ENCODE measurements at regions not wholly inside any gene's neighbourhood (a gene's known extent, or its start where the extent isn't known, plus 50 kb on each side); places are given as distances from the start of the nearest gene placed in this dataset.
"Not testable (repeated sequence)": the region's sequence is repeated elsewhere in the genome, so short reads cannot be mapped to it uniquely, and the experiment has no call there.

- DNase-seq: not testable (repeated sequence)
Measured at GRCh38 chr14:106184771-106185170, 658.4 kb downstream of the TMEM121 start.

DNA sequence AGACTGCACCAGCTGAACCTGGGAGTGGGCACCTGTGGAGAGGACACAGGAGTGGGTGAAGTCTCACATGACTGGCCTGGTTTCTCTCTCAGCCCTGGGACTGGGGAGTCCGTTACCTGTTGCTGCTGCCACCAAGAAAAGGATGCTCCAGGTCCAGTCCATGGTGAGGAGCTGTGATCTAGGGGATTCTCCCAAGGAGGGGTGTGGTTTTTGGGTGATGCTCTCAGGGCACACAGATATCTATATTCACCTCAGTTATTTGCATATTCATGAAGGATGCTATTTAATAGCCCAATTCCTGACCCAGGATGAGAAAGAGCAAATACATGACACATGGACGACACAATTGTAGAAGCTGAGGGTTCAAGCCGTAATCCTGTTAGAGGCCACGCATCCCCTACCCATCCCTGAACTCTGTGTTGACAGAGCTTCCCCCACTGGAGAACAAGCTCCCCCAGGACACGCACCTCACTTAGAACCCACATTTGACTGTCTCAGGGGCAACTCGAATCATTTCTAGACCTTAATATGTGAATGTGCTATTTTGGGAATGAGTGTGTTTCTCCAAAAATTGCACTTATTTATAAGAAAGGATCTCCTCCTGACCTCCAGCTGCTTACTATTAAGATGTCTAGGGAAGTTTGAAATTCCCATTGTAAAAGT is 658.9 kb downstream of the TMEM121 start:
- not testable (repeated sequence) for DNase-seq

DNA sequence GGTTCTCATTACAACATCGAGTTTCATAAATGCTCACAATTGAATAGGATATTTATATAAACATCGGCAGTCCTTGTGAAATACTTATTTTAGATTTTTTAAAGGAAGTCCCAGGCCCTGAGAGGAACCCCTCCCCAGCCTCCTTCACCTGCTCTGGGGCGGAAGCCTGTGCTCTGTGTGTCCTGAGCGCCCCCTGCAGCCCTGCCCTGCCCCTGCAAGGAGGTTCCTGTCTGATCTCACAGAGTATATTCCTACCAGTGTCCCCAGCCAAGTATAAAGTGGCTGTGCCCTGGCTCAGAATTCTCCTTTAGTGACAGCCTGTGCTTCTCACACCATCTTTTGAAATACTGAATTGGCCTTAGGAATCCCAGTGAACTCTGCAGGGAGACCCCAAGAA is 659.5 kb downstream of the TMEM121 start:
- DNase-seq: no peak

DNA sequence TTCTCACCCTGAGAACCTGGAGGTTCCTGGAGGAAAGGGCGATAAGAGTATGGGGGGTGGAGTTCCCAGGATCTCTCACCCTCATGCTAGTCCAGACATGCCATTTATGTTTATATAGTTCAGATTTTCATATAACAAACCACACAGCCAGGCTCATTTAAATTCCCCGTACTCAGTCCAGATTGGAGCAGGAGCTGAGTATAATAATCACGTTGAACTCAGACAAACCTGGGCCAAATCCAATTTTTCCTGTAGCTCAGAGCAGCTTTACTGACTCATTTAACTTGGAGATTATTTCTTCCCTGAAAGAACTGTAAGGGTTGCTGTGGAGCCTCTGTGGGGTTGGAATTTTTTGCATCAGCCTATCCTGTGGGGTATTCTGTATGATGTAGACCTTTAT is 660.8 kb downstream of the TMEM121 start:
- no peak for DNase-seq

- not testable (repeated sequence) for DNase-seq
Measured at GRCh38 chr14:106192701-106193100, 666.3 kb downstream of the TMEM121 start.

DNA sequence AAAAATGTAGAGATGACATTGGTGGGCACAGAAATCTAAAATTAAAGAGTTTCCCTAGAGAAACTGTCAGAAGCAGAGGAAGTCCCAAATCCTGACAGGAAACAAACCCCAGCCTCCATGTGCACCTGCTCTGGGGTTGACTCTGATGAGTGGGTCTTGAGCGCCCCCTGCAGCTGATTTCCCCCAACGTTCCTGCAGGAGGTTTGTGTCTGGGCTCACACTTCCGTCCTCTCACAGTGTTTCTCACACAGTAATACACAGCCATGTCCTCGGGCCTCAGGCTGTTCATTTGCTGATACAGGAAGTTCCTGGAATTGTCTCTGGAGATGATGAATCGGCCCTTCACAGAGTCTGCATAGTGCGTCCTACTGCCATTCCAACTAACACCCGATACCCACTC is 670.1 kb downstream of the TMEM121 start:
- DNase-seq: not testable (repeated sequence)

- DNase-seq: not testable (repeated sequence)
Measured at GRCh38 chr14:106197264-106197663, 670.9 kb downstream of the TMEM121 start.

DNA sequence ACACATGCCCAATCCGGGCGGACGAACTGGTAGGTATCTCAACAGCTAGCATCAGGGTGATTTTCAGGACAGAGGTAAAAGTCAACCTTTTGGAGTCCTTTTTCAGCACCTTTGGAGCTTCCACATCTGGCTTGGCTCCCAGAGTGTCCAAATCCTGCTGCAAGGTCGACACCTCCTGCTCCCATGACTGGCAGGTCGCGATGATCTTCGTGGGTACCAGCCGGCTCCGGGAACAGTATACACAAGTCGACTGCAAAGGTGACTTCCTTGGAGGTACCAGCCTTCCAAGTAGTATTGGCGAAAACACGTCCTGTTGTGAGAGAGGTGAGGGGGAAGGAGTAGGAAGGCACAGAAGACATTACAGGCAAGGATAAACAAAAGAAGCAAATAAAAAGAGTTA is 672.7 kb downstream of the TMEM121 start:
- DNase-seq: no peak

DNA sequence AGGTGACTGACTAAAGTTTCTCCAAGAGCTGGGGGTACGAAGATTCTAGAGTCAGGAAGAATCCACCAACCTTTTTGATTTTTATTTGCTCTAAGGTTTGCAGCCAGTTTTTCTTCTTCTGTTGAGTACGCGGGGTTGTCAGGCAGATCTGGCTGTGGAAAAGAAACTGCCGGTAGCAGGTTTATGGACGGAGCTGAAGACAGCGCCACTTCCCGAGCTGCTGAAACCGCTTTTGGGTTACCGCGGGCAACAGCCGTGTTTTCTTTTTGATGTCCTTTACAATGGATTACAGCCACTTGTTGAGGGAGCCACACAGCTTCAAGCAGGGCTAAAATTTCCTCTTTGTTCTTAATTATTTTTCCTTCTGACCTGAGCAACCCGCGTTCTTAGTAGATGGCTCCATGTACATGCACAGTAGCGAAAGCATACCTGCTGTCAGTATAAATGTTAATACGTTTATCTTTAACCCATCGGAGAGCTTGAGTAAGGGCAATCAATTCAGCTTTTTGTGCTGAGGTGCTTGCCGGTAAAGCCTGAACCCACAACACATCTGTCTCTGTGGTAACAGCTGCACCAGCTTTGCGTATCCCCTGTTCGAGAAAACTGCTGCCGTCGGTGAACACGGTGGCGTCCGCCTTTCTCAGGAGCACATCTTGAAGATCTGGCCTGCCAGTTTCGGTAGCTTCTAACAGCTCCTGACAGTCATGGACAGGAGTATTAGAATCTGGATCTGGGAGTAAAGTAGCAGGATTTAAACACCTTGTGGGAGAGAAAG is 674.3 kb downstream of the TMEM121 start:
- DNase-seq: no peak

DNA sequence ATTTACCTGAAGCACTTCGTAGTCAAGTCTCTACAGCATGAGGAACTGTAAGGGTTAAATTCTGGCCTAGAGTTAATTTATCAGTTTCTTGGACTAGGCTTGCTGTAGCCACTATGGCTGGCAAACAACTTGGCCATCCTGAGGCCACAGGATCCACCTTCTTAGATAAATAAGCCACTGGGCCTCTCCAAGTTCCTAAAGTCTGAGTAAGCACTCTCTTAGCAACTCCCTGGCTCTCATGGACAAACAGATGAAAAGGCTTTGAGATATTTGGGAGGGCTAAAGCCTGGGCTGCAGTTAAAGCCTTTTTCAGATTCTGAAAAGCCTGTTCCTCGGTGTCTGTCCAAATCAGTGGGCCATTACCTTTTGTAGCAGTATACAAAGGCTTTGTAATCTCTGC is 675.0 kb downstream of the TMEM121 start:
- no peak for DNase-seq

GRCh38 chr14:106203438-106203837 is 677.1 kb downstream of the TMEM121 start:
- no peak for DNase-seq

DNA sequence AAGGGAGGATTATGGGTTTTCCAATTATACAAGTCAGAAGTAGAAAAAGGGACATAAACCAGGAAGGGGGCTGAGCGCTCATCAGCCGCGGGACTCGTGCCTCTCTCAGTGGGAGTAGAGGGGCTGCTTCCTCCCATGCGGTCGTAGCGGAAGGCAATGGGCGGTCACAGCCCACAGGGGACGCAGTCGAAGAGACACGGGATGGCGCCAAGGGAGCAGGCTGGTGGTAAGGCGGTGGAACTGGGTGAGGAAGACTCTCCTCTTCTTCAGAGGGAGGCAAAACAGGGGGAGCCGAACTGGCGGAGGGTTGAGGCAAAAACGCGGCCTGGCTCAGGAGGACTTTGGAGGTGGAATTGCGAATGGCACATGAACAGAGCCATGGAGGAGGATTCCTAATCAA is 677.7 kb downstream of the TMEM121 start:
- no peak for DNase-seq

DNA sequence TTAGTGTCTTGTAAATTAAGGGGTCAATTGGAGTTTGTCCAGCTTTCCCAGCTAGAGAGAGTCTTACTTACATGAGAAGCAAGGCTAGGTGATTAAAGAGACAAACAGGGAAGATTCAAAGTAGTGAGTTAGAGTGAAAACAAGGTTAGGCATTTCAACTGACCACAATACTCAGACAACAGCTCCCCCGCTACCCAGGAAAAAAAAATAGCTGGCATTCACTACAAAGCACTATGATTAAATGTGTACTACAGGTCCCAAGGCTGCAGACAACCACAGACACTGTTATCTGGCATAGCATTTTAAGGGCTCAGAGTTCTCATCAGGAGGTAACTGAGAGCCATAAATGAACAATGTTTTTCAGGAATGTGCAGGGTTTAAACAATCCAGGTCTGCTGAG is 680.9 kb downstream of the TMEM121 start:
- DNase-seq: no peak

DNA sequence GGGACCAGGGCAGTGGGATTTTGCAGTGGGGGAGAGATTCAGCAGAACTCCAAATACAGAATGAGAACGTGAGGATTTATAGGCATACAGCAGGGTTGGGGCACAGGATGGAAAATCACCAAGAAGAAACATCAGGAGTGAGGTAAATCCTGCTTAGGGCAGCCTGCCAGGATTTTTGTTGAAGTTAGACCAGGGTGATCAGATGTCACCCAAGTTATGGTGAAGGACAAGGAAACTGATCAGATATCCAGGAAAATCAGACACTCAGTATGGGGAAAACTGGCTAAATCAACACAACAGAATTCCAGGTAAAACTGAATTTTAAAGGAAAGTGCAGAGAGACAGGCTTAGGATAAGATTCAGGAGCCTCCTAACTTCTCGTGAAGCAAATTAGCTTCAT is 682.4 kb downstream of the TMEM121 start:
- DNase-seq: no peak

DNA sequence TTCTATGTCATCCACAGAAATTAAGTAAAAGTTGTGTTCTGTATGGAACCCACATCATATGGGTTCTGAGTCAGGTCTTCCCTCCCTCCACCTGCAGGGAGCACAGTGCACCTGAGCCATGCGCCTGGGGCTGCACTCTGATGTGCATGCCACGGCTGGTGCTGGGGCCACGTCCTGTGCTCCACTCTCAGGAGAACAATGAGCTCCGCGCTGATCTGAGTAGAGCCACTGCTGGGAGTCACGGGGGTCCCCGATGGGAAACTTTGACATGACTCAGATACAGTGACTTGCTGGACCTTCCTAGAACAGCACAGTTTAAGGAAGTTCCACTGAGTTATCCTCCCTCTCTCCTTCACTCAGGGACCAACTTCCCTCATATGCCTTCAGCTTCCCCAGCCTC is 683.4 kb downstream of the TMEM121 start:
- no peak for DNase-seq

GRCh38 chr14:106210650-106211049 is 684.3 kb downstream of the TMEM121 start:
- no peak for DNase-seq

- DNase-seq: no peak
Measured at GRCh38 chr14:106211334-106211900, 685.0 kb downstream of the TMEM121 start.

- no peak for DNase-seq
Measured at GRCh38 chr14:106215229-106215628, 688.8 kb downstream of the TMEM121 start.

GRCh38 chr14:106216679-106217078 is 690.3 kb downstream of the TMEM121 start:
- no peak for DNase-seq

- DNase-seq: no peak
Measured at GRCh38 chr14:106218174-106218573, 691.8 kb downstream of the TMEM121 start.

GRCh38 chr14:106222311-106222710 is 695.9 kb downstream of the TMEM121 start:
- DNase-seq: no peak

DNA sequence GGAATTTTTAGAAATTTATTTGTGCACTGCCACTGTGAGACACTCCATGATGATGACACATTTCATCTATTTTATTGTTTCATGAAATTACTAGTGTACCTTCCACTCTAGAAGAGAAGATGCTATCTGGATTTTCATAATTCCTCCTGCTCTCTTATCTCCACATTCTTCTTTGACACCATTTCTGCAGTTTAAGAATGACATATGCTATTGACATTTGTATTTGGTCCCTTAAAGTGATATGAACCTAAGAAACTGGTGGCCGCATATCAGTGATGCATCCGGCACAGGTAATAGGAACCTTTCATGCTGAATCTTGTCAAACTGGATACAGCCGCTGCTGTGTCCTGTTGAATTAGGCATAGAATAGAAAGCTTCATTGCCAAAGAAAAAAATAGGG is 696.3 kb downstream of the TMEM121 start:
- no peak for DNase-seq

DNA sequence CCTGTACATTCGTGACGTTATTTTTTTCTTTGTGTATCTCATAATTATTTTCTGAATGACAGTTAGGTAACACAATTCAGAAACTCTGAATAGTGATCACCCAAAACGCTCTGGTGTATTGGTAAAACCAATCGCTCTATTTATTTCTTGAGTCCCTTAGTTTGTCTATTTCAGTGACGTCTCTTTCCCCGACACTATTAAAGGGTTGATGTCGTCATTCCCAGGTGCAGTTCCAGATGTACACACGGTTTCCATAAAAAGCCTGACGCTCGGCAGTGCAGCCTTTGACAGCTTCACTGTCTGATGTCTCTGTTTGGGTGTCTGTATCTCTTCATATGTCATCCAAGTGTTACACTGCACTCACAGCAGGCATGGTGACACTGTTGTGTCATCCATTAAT is 701.4 kb downstream of the TMEM121 start:
- DNase-seq: no peak

DNA sequence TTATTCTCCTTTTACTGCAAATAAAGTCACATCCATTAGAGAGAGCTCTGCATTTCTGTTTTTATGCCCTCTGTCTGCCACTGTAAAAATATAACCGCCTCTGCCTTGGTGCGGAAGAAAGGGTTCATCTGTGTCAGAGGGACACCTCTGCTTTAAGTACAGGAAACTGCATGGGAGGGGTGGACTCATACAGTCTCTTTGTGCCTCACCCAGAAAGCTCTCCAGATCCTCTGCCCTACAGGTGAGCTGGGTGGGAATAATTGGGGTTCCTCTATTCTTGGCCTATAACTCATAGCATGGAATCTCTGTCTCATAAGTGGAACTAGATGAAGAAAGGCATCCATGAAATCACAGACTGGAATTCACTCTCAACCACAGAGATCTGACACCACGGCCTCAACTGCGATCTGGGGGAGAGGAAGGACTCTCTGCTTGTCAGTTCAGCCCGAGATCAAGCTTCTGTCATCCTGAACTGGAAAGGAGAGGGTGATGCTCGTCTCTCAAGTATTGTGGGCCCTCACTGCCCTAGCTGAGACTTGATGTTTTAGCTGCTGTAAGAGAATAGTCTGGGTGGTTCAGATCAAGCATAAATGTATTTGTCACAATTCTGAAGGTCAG is 702.3 kb downstream of the TMEM121 start:
- DNase-seq: no peak

Data from left hindlimb (tissue), 1 donor.